Mucosa of descending colon (tissue), 3 donors: ENCODE measurements at regions not wholly inside any gene's neighbourhood (a gene's known extent, or its start where the extent isn't known, plus 50 kb on each side); places are given as distances from the start of the nearest gene placed in this dataset.
A peak's percentile ranks its signal among the peaks of the same experiment; 100 is the strongest.

ENCODE experiments used
- ATAC-seq: fragments of 200-7000 bp; cut with Tn5 transposase; one replicate; pipeline ENCODE4 v1.9.1; 2020; ENCODE audit warnings: mild to moderate bottlenecking, moderate library complexity
- DNase-seq, 3 donors: peaks; one replicate each; pipeline ENCODE4 v3.0.0-alpha.2; 2020
- H3K36me3 ChIP-seq: fragments of 200-600 bp; one replicate; pipeline ENCODE4 v1.8.0; 2021; ENCODE audit warnings: low read depth, mild to moderate bottlenecking
- H3K4me1 ChIP-seq: fragments of 200-600 bp; one replicate; pipeline ENCODE4 v1.8.0; 2021; ENCODE audit warnings: low read depth, mild to moderate bottlenecking
- H3K4me3 ChIP-seq: fragments of 200-600 bp; one replicate; pipeline ENCODE4 v1.8.0; 2021; ENCODE audit warnings: mild to moderate bottlenecking
- H3K9me3 ChIP-seq: fragments of 200-600 bp; one replicate; pipeline ENCODE4 v1.8.0; 2021; ENCODE audit warnings: mild to moderate bottlenecking
- CTCF ChIP-seq: fragments of 200-600 bp; IDR thresholded peaks from one replicate; pipeline ENCODE4 v1.8.0; 2022; ENCODE audit warnings: antibody characterized with exemption, mild to moderate bottlenecking
- intact Hi-C, 2 donors: fragments of 100-400 bp; cut with DNase I in 1 of 2; cut with micrococcal nuclease in 1 of 2; formaldehyde crosslinking; loops; one replicate each; pipeline versions ENCODE4 v1.11.0 to v1.11.1; 2022; cut with DNase I, micrococcal nuclease
- donor health status: DM: no; HTN: no; CAD: no; lungs with moderate emphysema.
- donor health status: DM: no; HTN: no; CAD: no.
- donor health status: DM: no; HTN: yes; CAD: no.

GRCh38 chr12:61891632-61892031 lies 368.6 kb upstream of the USP15 start:
- no peak for TF ChIP-seq CTCF
- Histone ChIP-seq H3K4me3 (no peak overlapping the region), H3K4me1 (no peaks in the 10 kb centered on the region), H3K36me3 (no peaks in the 10 kb centered on the region), H3K9me3 (peaks cover 10% of the 10 kb centered on the region)
- intact Hi-C loops = no loop called here
- DNase-seq (peak in 1 of 3 donors; percentile 3), ATAC-seq (no peak)

DNA sequence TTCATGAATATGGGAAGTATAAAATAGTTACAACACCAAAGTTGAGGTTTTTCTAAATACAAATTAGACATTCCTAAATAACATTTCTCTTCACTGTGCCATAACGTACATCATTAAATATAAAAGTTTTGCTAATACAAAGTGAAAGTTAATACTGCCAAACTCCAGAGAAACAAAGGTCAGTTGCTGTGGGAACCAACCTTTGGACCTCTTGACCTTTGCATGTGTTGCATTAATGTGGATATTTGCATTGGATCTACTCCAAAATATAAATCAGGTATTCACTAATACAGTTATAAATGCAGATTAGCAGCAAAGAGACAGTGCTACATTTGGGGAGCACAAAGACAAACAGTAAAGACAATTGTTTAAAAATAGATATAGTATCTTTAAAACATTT lies 366.0 kb upstream of the USP15 start:
- no peak for ATAC-seq
- H3K9me3 ChIP-seq = peaks cover 25% of the 10 kb centered on the region
- intact Hi-C loops = no loop called here
- H3K36me3 ChIP-seq = no peaks in the 10 kb centered on the region
- no peak overlapping the region for H3K4me3 ChIP-seq
- TF ChIP-seq CTCF = no peak
- no peak for DNase-seq
- no peaks in the 10 kb centered on the region for H3K4me1 ChIP-seq

- intact Hi-C loops = no loop called here
- no peak for ATAC-seq
- H3K36me3 ChIP-seq = no peaks in the 10 kb centered on the region
Observed at GRCh38 chr12:61896436-61896835, 363.8 kb upstream of the USP15 start.

GRCh38 chr12:61902403-61902802 lies 357.8 kb upstream of the USP15 start:
- no peak for TF ChIP-seq CTCF
- Histone ChIP-seq H3K36me3 (no peaks in the 10 kb centered on the region), H3K4me3 (no peak overlapping the region), H3K9me3 (peaks cover 42% of the 10 kb centered on the region), H3K4me1 (no peaks in the 10 kb centered on the region)
- ATAC-seq (no peak), DNase-seq (no peak)
- intact Hi-C loops = no loop called here

More at GRCh38 chr12:61896436-61896835, 363.8 kb upstream of the USP15 start:
- Histone ChIP-seq H3K9me3 (peaks cover 32% of the 10 kb centered on the region), H3K4me3 (no peak overlapping the region), H3K4me1 (no peaks in the 10 kb centered on the region)
- no peak for DNase-seq
- TF ChIP-seq CTCF = no peak

DNA sequence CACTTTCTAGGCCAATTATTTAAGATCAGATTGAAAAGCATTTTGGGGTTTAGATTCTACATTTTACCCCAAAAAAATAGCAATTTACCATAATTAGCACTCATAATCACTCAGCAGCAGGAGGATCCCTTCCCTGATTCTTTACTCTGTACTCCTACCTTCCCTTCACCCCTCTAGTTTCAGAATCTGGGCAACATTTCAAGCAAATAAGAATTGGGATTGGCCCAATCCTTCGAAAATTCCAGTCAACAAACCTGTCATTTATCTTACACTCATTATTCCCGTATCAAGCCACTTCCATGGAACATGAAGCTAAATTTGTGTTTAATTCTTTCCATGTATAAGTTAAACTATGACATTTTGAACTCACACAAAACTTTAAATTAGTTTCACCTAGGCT lies 349.1 kb upstream of the USP15 start:
- H3K4me3 ChIP-seq = no peak overlapping the region
- ATAC-seq (no peak), DNase-seq (no peak)
- no peak for TF ChIP-seq CTCF
- H3K9me3 ChIP-seq = peaks cover 34% of the 10 kb centered on the region
- H3K36me3 ChIP-seq = no peaks in the 10 kb centered on the region
- no peaks in the 10 kb centered on the region for H3K4me1 ChIP-seq
- intact Hi-C loops = no loop called here

GRCh38 chr12:61915420-61915819 lies 344.8 kb upstream of the USP15 start:
- H3K4me3 ChIP-seq = no peak overlapping the region
- no peaks in the 10 kb centered on the region for H3K4me1 ChIP-seq
- intact Hi-C loops = no loop called here
- DNase-seq = no peak
- peaks cover 37% of the 10 kb centered on the region for H3K9me3 ChIP-seq
- H3K36me3 ChIP-seq = no peaks in the 10 kb centered on the region
- TF ChIP-seq CTCF = no peak
- ATAC-seq = no peak
